ENCODE measurements at regions not wholly inside any gene's neighbourhood (a gene's known extent, or its start where the extent isn't known, plus 50 kb on each side); places are given as distances from the start of the nearest gene placed in this dataset.

- Mint-ChIP-seq H3K4me3 (ENCODE audit: low read depth) (no peak overlapping the region), H3K27ac (no peak overlapping the region), H3K9me3 (ENCODE audit: low read depth) (peaks cover 2% of the 10 kb centered on the region), H3K27me3 (no peaks in the 10 kb centered on the region), H3K36me3 (ENCODE audit: insufficient read depth) (peaks cover 2% of the 10 kb centered on the region), H3K4me1 (ENCODE audit: low read depth) (peaks cover 4% of the 10 kb centered on the region)
- DNase-seq (ENCODE audit: low spot score, unreplicated experiment): no peak
- TF ChIP-seq CTCF (IDR thresholded peaks at IDR 0.05; ENCODE audit: unreplicated experiment): no peak
Observed at GRCh38 chr13:73745190-73745589, 389.0 kb downstream of the KLF12 start.

- H3K9me3 Mint-ChIP-seq (ENCODE audit: low read depth): no peaks in the 10 kb centered on the region
- H3K4me3 Mint-ChIP-seq (ENCODE audit: low read depth): no peak overlapping the region
- no peak overlapping the region for H3K27ac Mint-ChIP-seq
- TF ChIP-seq CTCF (IDR thresholded peaks at IDR 0.05; ENCODE audit: unreplicated experiment): no peak
- H3K4me1 Mint-ChIP-seq (ENCODE audit: low read depth): peaks cover 4% of the 10 kb centered on the region
- no peaks in the 10 kb centered on the region for H3K27me3 Mint-ChIP-seq
- H3K36me3 Mint-ChIP-seq (ENCODE audit: insufficient read depth): peaks cover 2% of the 10 kb centered on the region
- no peak for DNase-seq (ENCODE audit: low spot score, unreplicated experiment)
Observed at GRCh38 chr13:73742982-73743381, 391.2 kb downstream of the KLF12 start.

- Mint-ChIP-seq H3K4me3 (ENCODE audit: low read depth) (no peak overlapping the region), H3K4me1 (ENCODE audit: low read depth) (peaks cover 4% of the 10 kb centered on the region), H3K27me3 (no peaks in the 10 kb centered on the region), H3K9me3 (ENCODE audit: low read depth) (no peaks in the 10 kb centered on the region), H3K36me3 (ENCODE audit: insufficient read depth) (peaks cover 2% of the 10 kb centered on the region), H3K27ac (no peak overlapping the region)
- TF ChIP-seq CTCF (IDR thresholded peaks at IDR 0.05; ENCODE audit: unreplicated experiment): no peak
- no peak for DNase-seq (ENCODE audit: low spot score, unreplicated experiment)
Observed at GRCh38 chr13:73741742-73742141, 392.5 kb downstream of the KLF12 start.

GRCh38 chr13:73741111-73741510 is 393.1 kb downstream of the KLF12 start:
- DNase-seq (ENCODE audit: low spot score, unreplicated experiment): no peak
- no peaks in the 10 kb centered on the region for H3K27me3 Mint-ChIP-seq
- H3K4me3 Mint-ChIP-seq (ENCODE audit: low read depth): no peak overlapping the region
- TF ChIP-seq CTCF (IDR thresholded peaks at IDR 0.05; ENCODE audit: unreplicated experiment): no peak
- no peaks in the 10 kb centered on the region for H3K9me3 Mint-ChIP-seq (ENCODE audit: low read depth)
- peaks cover 4% of the 10 kb centered on the region for H3K4me1 Mint-ChIP-seq (ENCODE audit: low read depth)
- H3K27ac Mint-ChIP-seq: no peak overlapping the region
- H3K36me3 Mint-ChIP-seq (ENCODE audit: insufficient read depth): peaks cover 2% of the 10 kb centered on the region

- no peak for DNase-seq (ENCODE audit: low spot score, unreplicated experiment)
- H3K27ac Mint-ChIP-seq: no peak overlapping the region
- H3K9me3 Mint-ChIP-seq (ENCODE audit: low read depth): no peaks in the 10 kb centered on the region
- peaks cover 4% of the 10 kb centered on the region for H3K4me1 Mint-ChIP-seq (ENCODE audit: low read depth)
- no peak overlapping the region for H3K4me3 Mint-ChIP-seq (ENCODE audit: low read depth)
- TF ChIP-seq CTCF (IDR thresholded peaks at IDR 0.05; ENCODE audit: unreplicated experiment): no peak
- no peaks in the 10 kb centered on the region for H3K27me3 Mint-ChIP-seq
- peaks cover 2% of the 10 kb centered on the region for H3K36me3 Mint-ChIP-seq (ENCODE audit: insufficient read depth)
Observed at GRCh38 chr13:73740666-73741065, 393.5 kb downstream of the KLF12 start.

All from progenitor cell of endocrine pancreas (in vitro differentiated cells).